ENCODE measurements at regions not wholly inside any gene's neighbourhood (a gene's known extent, or its start where the extent isn't known, plus 50 kb on each side); places are given as distances from the start of the nearest gene placed in this dataset.

- no peak for TF ChIP-seq POLR2A (IDR thresholded peaks at IDR 0.05)
- no peak for TF ChIP-seq CTCF (IDR thresholded peaks at IDR 0.05)
- TF ChIP-seq POLR2AphosphoS5 (IDR thresholded peaks at IDR 0.05) = no peak
Measured at GRCh38 chr1:65625528-65625927, 167.2 kb upstream of the PDE4B start.

Measured in prostate gland (tissue), 2 donors.